ENCODE measurements at regions not wholly inside any gene's neighbourhood (a gene's known extent, or its start where the extent isn't known, plus 50 kb on each side); places are given as distances from the start of the nearest gene placed in this dataset.
"Not testable (repeated sequence)": the region's sequence is repeated elsewhere in the genome, so short reads cannot be mapped to it uniquely, and the experiment has no call there.

DNA sequence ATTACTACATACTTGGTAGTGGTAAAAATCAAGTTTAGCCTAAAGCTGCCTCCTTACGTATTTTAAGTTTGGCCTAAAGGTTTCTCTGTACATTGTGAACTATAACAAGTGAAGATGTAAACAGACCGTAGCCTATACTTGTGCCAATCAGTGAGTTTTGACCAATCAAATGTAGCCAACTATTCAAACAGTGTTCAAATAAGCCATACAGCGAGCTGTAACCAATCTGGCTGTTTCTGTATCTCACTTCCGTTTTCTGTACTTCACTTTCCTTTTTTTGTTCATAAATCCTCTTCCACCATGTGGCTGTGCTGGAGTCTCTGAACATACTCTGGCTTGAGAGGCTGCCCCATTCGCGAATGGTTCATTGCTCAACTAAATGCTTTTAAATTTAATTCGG is 2504.6 kb downstream of the PCDH9 start:
- DNase-seq, result no peak

DNA sequence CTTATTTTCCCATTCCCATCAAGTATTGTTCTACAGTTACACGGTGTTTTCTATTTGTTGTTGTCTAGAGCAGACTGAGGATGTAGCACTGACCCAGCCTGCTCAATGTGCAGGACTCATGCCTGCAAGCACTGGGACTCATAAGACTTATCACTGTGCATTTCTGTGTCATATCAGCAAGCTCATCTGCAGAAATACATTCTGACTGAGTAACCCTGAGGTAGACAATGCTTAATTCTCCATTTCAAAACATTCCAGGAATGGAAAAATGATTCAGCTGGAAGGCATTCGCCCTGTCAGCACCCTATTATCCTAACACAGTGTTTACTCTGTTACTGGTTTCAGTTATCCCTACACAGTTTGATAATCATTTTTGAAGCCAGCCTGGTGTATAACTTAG is 2506.4 kb downstream of the PCDH9 start:
- DNase-seq, result no peak

DNA sequence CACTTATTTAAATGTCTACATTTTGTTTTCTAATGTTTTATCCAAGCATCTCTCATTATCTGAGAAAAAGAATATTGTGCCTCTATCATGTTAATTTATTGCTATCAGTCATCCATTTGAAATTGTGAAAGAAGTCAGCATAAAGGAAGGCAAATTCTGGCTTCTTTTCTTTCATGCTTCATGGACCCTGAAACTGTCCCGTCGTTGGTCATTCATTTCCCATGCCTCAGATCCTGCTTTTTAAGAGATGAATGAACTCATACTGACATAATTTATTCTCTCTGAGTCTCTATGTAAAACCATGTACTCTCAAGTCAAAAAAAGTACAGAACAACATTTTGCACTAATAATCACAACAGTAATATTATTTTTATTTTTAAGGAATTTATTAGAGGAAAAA is 2512.0 kb downstream of the PCDH9 start:
- DNase-seq, result no peak

DNA sequence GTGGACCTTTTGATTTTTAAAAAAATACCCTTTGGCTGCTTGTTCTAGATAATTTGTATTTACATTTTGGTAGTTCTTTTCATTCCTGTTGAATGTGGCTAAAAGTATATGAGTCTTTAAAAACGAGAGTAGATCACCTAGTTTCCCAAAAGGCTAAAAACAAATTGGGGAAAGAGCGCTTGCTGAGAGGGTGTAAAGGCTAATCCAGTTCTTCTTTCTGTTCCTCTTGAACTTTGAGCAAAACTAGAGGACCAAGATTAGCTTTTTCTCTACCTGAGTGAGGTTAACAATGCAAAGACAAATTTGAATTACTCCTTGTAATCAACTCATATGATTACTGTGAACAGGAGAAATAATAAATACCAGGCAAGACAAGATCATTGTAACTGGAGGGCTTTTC is 2513.2 kb downstream of the PCDH9 start:
- no peak for DNase-seq

DNA sequence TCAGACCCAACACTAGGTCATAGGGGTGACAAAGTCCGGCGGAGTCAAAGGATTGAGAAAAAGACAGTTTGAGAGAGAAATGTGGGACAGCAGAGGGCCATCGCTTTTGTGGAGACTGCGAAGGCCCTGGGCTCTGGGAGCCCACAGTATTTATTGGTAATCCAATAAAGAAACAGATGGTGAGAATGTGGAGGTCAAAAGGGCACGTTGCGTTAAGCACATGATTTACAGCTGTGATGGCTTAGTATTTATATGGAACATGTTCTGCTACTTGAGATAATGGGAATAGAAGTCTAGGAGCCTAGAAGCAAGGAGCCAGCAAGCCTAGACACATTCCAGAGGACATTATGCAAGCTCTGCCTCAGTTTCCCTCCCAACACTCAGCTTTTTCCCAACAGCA is 2521.1 kb downstream of the PCDH9 start:
- no peak for DNase-seq

DNA sequence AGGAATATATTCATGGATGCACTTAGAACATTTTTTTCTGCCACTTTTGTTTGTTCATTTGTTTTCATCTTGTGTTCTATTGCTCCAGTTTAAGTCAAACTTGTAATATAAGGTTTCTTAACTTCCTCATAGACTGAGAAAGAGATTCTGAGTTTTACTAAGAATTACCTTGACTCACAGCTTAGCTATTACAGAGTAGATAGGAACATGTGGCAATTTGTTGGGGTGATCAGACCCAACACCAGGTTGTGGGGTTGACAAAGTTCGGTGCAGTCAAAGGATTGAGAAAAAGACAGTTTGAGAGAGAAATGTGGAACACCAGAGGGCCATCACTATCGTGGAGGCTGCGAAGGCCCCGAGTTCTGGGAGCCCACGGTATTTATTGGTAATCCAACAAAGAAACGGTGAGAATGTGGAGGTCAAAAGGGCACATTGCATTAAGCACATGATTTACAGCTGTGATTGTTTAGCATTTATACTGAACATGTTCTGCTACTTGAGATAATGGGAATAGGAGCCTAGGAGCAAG is 2526.0 kb downstream of the PCDH9 start:
- no peak for DNase-seq

DNA sequence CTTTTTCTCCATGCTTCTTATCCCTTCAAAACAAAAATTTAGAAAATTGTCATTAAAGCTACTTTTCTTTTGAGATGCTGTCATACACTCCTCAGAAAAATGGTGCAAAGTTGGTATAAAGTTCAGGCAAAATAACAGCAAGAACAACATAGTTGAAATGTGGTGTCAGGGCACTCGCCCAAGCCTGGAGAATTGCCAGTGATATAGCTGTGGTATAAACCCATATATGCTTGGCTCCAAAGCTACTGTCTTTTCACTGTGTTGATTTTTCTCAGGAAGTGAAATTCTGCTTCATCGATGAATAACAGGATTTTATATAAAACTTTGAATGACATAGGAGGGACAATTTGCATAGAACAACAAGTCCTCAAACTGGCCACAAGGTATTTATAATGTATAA is 2532.9 kb downstream of the PCDH9 start:
- DNase-seq, result no peak

DNA sequence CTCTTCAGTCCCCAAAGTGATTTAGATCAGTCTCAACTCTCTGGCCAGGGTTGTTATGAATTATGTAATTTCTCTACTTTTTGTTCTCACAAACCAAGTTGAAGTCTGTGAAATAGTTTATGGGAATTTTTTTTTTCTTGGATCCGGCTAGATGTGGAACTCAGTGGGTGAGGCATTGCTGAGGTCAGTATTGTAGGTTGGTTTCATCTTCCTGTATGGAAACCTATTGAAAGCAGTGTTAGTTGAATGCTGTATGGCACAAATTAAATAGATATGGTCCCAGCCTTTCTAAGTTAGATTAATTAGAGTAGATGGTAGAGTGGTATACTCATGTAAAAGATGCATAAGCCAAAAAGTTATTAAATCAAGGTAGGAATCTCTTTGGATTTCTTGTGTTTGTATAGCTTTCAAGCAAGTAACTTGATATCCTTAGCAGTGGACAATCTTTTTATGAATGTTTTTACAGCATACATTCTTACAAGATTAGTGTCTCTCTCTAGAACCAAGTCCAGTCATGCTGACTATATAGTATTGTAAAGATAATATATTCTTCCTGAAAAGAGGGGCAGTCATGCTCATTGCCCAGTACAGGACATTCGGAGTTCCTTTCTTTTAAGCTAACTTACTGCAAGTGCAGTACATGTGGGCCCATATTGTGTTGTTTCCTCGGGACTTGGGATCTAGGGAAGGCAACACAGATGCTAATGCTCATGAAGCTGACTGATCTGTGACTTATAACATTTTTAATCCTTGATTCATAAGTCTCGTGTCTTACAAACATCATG is 2541.1 kb downstream of the PCDH9 start:
- no peak for DNase-seq

DNA sequence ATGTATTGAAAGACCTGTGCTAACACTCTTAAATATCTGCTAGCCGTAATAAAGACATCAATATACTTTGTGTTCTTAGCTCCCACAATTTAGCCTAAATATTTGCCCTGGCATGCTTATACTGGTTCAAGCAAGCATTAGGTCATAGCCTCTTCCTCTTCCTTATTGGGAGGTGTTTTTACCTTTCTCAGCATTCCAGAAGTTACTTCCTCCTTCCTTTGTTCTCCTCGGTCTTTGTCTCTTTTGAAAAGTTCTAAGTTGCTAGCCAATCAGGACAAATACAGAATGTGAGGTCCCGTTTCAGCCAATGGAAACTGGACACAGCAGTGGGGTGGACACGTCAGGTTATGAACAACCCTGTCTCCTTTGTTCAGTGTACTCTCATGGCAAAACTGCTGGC is 2543.6 kb downstream of the PCDH9 start:
- not testable (repeated sequence) for DNase-seq

DNA sequence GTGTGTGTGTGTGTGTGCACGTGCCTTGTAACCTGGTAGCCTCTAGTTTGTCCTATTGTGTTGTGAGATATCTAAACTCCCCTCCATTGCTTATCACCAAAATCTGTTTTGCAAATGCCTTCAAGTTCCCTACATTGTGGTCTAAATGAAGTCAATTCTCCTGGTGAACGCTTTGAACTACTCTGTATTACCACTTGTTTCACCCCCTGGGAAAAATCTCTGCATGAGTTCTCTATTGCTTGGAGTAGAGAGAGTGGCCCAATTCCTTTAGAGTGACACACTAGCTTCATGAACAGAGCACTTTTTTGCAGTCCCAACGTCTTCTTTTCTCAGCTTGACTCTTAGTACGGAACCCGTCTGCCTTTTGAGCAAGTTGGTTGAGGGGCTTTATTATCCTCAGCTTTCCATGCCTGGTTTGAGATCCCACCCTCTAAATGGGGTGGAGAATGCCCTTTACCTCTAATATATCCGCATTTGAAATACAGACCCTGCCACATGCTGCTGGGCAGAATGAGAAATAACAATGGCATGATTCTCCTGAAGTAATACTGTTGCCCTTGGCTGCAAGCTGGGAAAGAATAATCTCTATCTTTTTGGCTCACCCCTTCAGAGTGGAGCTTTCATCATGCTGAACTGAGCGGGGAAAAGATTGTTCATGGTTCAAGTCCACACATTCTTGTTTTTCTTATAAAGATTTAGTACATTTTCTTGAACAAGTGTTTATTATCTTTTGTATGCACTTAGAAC is 2545.3 kb downstream of the PCDH9 start:
- DNase-seq, result no peak

DNA sequence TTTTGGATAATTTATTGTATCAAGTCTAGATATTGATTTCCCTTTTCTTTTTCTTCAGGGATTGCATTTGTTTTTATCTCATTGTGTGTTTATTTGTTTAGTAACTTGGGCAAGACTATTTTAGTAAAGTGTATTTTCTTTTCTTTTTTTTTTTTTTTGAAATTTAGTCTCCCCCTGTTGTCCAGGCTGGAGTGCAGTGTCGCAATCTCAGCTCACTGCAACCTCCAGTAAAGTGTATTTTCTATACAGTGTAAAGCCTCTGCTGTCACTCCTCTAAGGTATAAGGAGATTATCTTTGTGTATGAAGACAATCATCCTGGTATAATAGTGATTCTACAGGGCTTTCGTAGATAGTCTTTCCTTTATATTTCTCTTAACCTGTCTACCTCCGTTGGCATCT is 2546.0 kb downstream of the PCDH9 start:
- DNase-seq, result no peak

DNA sequence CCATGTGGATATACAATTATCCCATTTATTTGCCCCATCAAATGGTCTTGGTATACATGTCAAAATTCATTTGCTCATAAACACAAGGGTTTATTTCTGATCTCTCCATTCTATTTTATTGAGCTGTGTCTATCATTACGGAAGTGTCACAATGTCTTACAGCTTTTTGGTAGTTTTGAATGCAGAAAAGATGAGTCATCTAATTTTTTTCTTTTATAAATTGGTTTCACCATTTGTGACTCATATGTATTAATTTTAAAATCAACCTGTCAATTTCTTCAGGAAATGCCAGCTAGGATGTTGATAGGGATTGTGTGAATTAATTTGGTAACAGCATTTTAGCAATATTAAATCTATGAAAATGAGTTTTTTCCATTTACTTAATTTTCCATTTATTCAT is 2549.4 kb downstream of the PCDH9 start:
- no peak for DNase-seq

DNA sequence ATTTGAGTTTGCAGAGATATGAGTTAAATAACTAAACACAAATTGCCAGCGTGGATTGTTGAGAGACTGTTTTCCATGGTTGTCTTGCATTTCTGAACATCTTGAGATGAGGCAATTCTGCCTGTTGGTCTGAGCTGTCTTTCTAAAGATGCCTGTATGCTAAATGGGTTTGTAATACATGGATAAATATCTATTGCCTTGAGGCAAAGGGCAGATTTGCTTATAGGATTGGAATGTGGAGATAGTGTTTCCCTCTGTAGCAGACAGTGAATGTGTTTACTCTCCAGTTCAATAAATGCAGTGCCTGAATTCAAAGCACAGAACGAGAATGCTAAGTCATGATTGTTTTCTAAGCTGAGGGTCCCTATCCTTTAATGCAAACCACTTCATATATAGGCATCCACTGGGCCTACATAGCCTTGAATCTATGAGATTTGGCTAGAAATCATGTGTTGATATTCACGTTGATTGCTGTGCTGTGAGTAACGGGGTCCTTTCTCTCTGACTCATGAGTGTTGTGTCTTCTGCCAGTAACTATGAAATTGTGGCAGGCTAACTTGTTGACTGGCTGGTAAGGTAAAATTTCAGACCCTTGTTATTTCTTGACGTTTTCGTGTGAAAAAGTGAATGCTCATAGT is 2554.8 kb downstream of the PCDH9 start:
- DNase-seq, result no peak

DNA sequence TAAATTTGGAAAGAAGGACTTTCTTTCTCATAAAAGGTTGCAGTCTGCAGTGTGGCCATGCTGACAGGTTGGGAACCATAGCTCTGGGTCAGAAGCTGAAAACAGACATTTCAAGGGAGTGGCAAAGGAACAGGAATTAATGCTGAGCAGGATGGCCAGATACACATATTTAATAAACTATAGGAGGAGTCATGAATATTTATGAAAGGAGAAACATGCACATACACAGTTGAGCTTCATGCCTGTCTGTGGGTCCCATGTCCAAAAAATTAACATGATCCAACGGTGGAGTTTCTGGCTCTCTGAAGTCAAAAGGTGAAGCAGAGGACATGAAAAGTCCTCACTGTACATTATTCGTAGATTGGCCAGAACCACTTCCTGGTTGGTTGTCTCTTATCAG is 2556.0 kb downstream of the PCDH9 start:
- DNase-seq, result no peak

DNA sequence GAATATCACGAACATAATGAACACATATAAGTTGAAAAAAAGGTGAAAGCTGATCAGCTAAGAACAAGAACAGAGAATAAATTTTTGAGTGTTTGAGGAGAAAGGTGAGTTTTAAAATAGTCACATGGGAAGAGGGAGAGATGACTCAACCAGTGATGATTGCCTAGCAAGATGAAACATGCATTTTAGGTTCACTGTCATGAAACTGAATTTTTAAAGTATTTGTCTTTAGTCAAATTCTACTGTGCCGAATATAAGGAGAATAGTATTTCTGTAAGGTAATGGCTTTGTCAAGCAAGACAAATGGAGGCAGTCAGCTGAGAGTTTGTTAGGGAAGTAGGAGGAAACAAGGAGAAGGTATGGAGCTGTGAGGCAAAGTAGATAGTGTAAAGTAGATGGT is 2557.4 kb downstream of the PCDH9 start:
- DNase-seq, result no peak

DNA sequence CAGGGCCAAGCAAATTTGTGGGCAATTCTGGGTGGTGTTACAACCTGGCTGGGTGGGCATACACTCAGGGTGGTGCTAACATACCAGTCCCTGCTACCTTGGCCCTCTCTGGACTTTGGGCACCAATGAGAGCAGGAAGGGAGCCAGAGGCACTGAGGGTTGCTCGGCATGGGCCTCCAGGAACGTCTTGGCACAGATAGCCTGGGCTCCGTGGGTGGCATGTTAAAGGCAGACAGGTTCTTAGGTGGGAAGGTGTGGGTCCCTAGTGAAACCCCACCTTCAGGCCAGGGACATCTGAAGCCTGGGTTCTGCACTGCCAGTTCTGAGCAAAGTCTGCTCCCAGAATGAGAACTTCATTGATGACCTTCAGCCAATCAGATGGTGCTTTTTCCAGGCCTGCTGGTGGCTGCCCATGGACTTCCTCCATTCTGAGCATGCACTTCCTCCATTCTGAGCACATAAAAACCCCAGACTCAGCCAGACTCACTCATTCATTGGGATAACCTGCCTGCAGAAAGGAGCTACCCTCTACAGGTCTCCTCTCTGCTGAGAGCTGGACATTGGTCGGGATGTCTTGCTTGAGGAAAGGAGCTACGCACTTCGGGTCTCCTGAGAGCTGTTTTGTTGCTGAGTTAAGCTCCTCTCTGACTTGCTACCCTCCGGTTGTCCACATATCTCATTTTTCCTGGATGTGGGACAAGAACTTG is 2567.1 kb downstream of the PCDH9 start:
- no peak for DNase-seq

DNA sequence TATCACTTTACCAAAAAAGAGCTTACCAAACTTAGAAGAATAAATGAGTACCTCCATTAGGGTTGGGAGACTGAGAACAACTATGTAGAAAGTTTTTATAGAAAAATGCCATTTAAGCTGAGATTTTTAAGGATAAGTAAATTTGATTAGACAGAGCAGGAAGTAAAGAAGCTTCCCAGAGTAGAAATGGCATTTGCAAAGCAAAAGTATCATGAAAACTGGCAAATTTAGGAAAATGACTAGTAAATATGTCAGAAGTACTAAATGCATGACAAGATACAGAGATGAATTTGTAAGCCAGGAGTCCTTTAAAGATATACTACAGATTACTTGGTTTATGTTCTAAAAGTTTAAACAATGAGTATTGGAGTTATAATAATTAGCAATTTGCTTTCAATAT is 2581.8 kb downstream of the PCDH9 start:
- no peak for DNase-seq

DNA sequence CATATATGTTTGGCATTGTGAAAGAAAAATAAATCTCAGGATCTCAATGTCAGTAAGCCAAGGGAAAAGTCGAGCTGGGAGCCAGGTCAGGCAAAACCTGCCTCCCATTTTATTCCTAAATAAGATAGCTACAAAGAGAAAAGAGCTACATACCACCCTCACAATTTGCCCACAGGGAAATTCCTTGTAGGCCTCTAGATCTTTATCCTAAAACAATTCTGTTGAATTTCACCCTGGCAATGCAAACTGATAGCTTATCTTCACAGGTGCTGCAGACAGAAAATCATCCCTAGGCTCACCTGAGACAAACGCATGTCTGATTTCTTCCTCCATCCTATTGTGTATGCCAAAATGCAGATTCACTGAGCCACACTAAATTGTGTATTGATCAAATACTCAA is 2587.1 kb downstream of the PCDH9 start:
- no peak for DNase-seq

DNA sequence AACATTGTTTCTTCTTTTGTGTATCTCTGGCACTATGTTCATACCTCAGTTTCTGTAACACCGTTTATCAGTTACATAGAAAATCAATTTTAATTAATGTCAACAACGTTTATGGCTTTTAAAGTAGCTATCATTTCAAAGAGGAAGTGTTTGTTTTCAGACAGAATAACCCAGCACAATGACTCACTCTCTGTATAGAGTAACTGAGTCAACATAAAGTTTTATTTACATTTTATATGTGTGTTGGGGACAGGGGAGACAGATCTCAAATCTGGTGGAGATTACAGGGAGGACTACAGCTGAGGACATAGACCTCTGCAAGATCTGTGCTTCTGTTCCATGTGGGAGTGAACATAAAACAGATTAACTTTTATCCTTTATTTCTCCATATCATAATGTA is 2590.1 kb downstream of the PCDH9 start:
- no peak for DNase-seq

DNA sequence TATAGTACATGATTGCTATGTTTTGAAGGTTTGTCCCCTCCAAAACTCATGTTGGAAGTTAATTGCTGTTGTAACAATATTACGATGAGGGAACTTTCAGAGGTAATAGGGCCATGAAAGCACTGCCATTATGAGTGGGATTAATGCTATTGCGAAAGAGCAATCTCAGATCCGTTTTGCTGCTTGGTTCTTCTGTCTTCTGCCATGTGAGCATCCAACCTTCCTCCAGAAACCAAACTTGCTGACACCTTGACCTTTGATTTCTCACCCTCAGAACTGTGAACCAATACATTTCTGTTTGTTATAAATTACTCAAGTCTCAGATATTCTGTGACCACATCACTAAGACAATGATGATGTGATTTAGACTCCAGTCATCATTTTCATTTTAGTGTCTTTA is 2590.9 kb downstream of the PCDH9 start:
- DNase-seq, result no peak

DNA sequence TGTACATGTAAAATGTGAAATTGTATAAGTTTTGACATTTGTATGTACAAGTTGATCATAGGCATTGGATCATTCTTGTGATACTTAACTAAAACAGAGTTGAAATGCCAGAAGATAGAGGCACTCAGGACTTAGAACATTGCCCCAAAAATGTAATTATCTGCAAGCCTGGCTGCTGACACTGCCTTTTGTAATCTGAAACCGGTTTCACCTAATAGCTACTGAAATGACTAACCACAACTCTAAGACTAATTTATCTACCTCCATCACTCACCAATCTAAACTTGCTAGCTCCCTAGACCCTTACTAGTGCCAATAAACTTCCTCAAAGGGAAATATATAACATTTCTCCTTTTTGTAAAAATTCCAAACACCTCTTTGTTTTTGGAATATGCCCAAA is 2596.2 kb downstream of the PCDH9 start:
- DNase-seq, result no peak

DNA sequence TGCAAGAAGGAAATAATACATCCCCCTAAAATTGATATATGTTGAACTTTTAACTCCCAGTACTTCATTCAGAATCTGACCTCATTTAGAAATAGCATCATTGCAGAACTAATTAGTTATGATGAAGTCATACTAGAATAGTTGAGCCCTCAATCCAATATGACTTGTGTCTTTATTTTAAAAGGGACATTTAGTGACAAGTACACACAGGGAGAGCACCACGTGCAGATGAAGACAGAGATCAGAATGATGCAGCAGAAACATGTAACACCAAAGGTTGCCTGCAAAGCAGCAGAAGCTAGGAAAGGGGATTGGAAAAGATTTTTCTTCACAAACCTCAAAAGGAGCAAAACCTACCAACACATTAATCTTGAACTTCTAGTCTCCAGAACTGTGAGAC is 2602.5 kb downstream of the PCDH9 start:
- no peak for DNase-seq

DNA sequence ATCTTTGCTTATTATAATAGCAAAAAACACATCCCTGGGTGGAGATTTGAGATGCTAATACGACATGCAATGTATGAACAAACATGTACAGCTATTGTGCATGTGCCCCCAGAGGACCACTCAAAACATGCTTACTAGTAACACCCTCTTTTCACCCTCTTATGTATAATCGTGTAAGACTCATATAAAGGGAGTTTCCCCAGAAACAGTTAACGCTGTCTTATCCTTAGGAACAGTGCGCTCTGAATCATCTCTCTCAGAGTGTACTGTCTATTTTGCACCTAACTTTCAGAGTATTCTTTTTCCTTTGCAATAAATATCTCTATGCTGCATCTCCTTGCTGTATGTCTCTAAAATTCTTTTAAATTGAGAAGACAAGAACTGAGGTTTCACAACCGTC is 2604.0 kb downstream of the PCDH9 start:
- no peak for DNase-seq
